ENCODE measurements at regions not wholly inside any gene's neighbourhood (a gene's known extent, or its start where the extent isn't known, plus 50 kb on each side); places are given as distances from the start of the nearest gene placed in this dataset.
A peak's percentile ranks its signal among the peaks of the same experiment; 100 is the strongest.

- H2BK5ac ChIP-seq (ENCODE audit: low read depth, low read length), result peak overlapping the region; percentile 66; the same call in 1 of the 2 replicates
- H2AK5ac ChIP-seq (ENCODE audit: low read depth, low read length), result no peak overlapping the region
- no peak overlapping the region for H3K14ac ChIP-seq (ENCODE audit: insufficient read length)
- no peak overlapping the region for H4K91ac ChIP-seq (replicated peaks; ENCODE audit: insufficient read length, low read length)
- H3K27me3 ChIP-seq (replicated peaks in 1 of 4; ENCODE audit: control insufficient read depth in 3 of 4, extremely low read depth in 1 of 4, insufficient read depth in 3 of 4, low read length in 3 of 4), result no peaks in the 10 kb centered on the region
- no peaks in the 10 kb centered on the region for H3K79me1 ChIP-seq (ENCODE audit: low read depth, low read length)
- H4K5ac ChIP-seq (ENCODE audit: insufficient read length, low read depth, low read length), result no peak overlapping the region
- H3K23me2 ChIP-seq (ENCODE audit: low read depth, low read length), result no peaks in the 10 kb centered on the region
- no peak for FAIRE-seq
- no peak overlapping the region for H3K27ac ChIP-seq (ENCODE audit: low read depth, low read length)
- no peak overlapping the region for H3K56ac ChIP-seq (replicated peaks; ENCODE audit: insufficient read length, low read depth, low read length)
- H2BK12ac ChIP-seq (ENCODE audit: low read depth, low read length), result no peak overlapping the region
- no peak overlapping the region for H3K4me2 ChIP-seq (ENCODE audit: insufficient read depth in 1 of 2, low read depth in 2 of 2, low read length in 2 of 2)
- ChIA-PET POLR2A (ENCODE audit: partially characterized antibody) (no interaction called here), CTCF (ENCODE audit: partially characterized antibody) (interaction anchor here (1.2 kb wide), 1 partner anchor 39 kb away, joined by 3 read pairs; no protein-coding TSS in a partner anchor)
- WGBS, 2 experiments (ENCODE audit: extremely low coverage in 1 of 2, insufficient coverage in 1 of 2, insufficient read length in 1 of 2, insufficient replicate concordance in 2 of 2, low coverage in 1 of 2, low lambda C conversion rate in 2 of 2, missing lambda C conversion rate in 1 of 2), result 83% methylated on average over 7 of the region's 7 CpGs; no CpG with 5 or more reads in 1 of the 2 experiments
- H3K18ac ChIP-seq (ENCODE audit: extremely low read depth, low read length), result no peak overlapping the region
- no peaks in the 10 kb centered on the region for H3K36me3 ChIP-seq (ENCODE audit: control insufficient read depth in 2 of 4, insufficient read depth in 4 of 4, low read length in 3 of 4)
- no peak overlapping the region for H3K4ac ChIP-seq (replicated peaks; ENCODE audit: insufficient read length, low read depth, low read length)
- peaks cover 0 to 1% of the 10 kb centered on the region in 2 experiments for H4K20me1 ChIP-seq (replicated peaks in 1 of 2; ENCODE audit: control insufficient read depth in 1 of 2, insufficient read depth in 2 of 2, low read length in 2 of 2)
- H2AFZ ChIP-seq (ENCODE audit: low read length), result no peak overlapping the region
- no peak overlapping the region for H3K23ac ChIP-seq (ENCODE audit: insufficient read length)
- H2BK15ac ChIP-seq (ENCODE audit: low read length), result no peak overlapping the region
- no peaks in the 10 kb centered on the region for H3K79me2 ChIP-seq (ENCODE audit: control insufficient read depth in 1 of 2, insufficient read depth in 2 of 2, low read length in 2 of 2)
- TF ChIP-seq TAF7 (optimal IDR thresholded peaks at IDR 0.05; ENCODE audit: borderline replicate concordance, low read depth, low read length), result no peak
- no peak for TF ChIP-seq SIN3A (conservative IDR thresholded peaks at IDR 0.05 in 1 of 2, IDR thresholded peaks at IDR 0.05 in 1 of 2; ENCODE audit: low read depth in 1 of 2, low read length in 2 of 2)
- TF ChIP-seq JUND (IDR thresholded peaks at IDR 0.05; ENCODE audit: low read length), result no peak
- no peak for TF ChIP-seq EP300 (IDR thresholded peaks at IDR 0.05; ENCODE audit: borderline replicate concordance in 1 of 2, low read depth in 2 of 2, low read length in 2 of 2)
- no peak for TF ChIP-seq HDAC2 (IDR thresholded peaks at IDR 0.05; ENCODE audit: borderline replicate concordance in 1 of 2, low read depth in 2 of 2, low read length in 2 of 2)
- no peak for TF ChIP-seq CBX5 (IDR thresholded peaks at IDR 0.05; ENCODE audit: low read depth, low read length)
- TF ChIP-seq USF2 (IDR thresholded peaks at IDR 0.05; ENCODE audit: low read length), result no peak
- no peak overlapping the region for H2BK20ac ChIP-seq (ENCODE audit: low read length)
- no peak overlapping the region for H3K4me3 ChIP-seq (ENCODE audit: extremely low read depth in 1 of 4, insufficient read depth in 2 of 4, low read depth in 3 of 4, low read length in 4 of 4)
- H3K4me1 ChIP-seq (replicated peaks in 1 of 4; ENCODE audit: control insufficient read depth in 3 of 4, insufficient read depth in 4 of 4, low read length in 3 of 4), result peaks cover 5 to 12% (median 7%) of the 10 kb centered on the region in 4 experiments; a peak in 6 of 7 replicates
- H4K8ac ChIP-seq (ENCODE audit: extremely low read depth, insufficient read depth, low read length), result peak overlapping the region; percentile 45; the same call in 1 of the 2 replicates
- H2BK120ac ChIP-seq (replicated peaks; ENCODE audit: low read depth, low read length), result no peak overlapping the region
- no peak for DNase-seq (ENCODE audit: low read depth in 1 of 2, low spot score in 2 of 2)
- H3K9me3 ChIP-seq (ENCODE audit: insufficient read depth in 2 of 2, low read depth in 1 of 2, low read length in 1 of 2), result no peaks in the 10 kb centered on the region
- H3K9ac ChIP-seq (replicated peaks in 1 of 4; ENCODE audit: extremely low read depth in 1 of 4, low read depth in 3 of 4, low read length in 3 of 4), result no peak overlapping the region
Observed at GRCh38 chr21:43307677-43308070, 119.3 kb downstream of the SIK1 start.

Data from H1 (cell line).